SK-N-SH (cell line): ENCODE measurements at regions not wholly inside any gene's neighbourhood (a gene's known extent, or its start where the extent isn't known, plus 50 kb on each side); places are given as distances from the start of the nearest gene placed in this dataset.

ENCODE experiments used
- CTCF ChIA-PET: fragments of 300-600, 350-600 bp; formaldehyde crosslinking; extraction: SDS; loops from one replicate; lab custom pipeline; 2021; lab: Yijun Ruan, JAX
- POLR2A ChIA-PET: fragments of 350-600 bp; sonication (Branson Sonifier 250); formaldehyde crosslinking; extraction: SDS; loops from one replicate; lab custom pipeline; 2020; ENCODE audit warnings: antibody characterized with exemption, inconsistent platforms; lab: Yijun Ruan, JAX
- DNase-seq: peaks from one replicate; pipeline ENCODE4 v3.0.0; 2012
- H2AFZ ChIP-seq: fragments of 200-600 bp; sonication (generic); 2 replicates; pipeline ENCODE4 v1.8.1; 2016; ENCODE audit warnings: antibody characterized with exemption, mild to moderate bottlenecking, low read depth
- H3F3A ChIP-seq: fragments of 200-600 bp; sonication (generic); replicated peaks from 2 replicates; pipeline ENCODE3; 2016; ENCODE audit warnings: antibody characterized with exemption, mild to moderate bottlenecking; ENCODE audit not compliant: insufficient read depth
- H3K27ac ChIP-seq, 2 experiments: fragments of 200-500 bp in 1 of 2; fragments of 200-600 bp in 1 of 2; sonication (Bioruptor generic) in 1 of 2; sonication (generic), shearing (Covaris generic) in 1 of 2; 2 replicates each; pipeline versions ENCODE4 v1.5.1 to v1.6.1; 2014 to 2016; ENCODE audit warnings: low read depth in 2 of 2, inconsistent platforms in 1 of 2, low read length in 1 of 2, mild to moderate bottlenecking in 1 of 2, mixed read lengths in 1 of 2
- H3K27me3 ChIP-seq: fragments of 200-600 bp; sonication (generic), shearing (Covaris generic); 2 replicates; pipeline ENCODE4 v1.6.1; 2016; ENCODE audit warnings: mixed run types; ENCODE audit not compliant: insufficient read depth
- H3K36me3 ChIP-seq, 2 experiments: fragments of 200-500 bp in 1 of 2; fragments of 200-600 bp in 1 of 2; sonication (Bioruptor generic) in 1 of 2; sonication (generic) in 1 of 2; replicated peaks in 1 of 2; 2 replicates each; pipeline versions ENCODE3 to v1.5.1; 2014 to 2016; ENCODE audit warnings: low read length in 1 of 2, mild to moderate bottlenecking in 1 of 2; ENCODE audit not compliant: insufficient read depth in 2 of 2, control insufficient read depth in 1 of 2
- H3K4me1 ChIP-seq, 2 experiments: fragments of 200-500 bp in 1 of 2; fragments of 200-600 bp in 1 of 2; sonication (Bioruptor generic) in 1 of 2; sonication (generic), shearing (Covaris generic) in 1 of 2; 2 replicates each; pipeline versions ENCODE4 v1.5.1 to v1.6.1; 2014 to 2016; ENCODE audit warnings: low read depth in 1 of 2, low read length in 1 of 2, mixed run types in 1 of 2; ENCODE audit not compliant: insufficient read depth in 2 of 2, control insufficient read depth in 1 of 2
- H3K4me2 ChIP-seq: fragments of 200-600 bp; sonication (generic), shearing (Covaris generic); 2 replicates; pipeline ENCODE4 v1.6.1; 2017; ENCODE audit warnings: mixed run types
- H3K4me3 ChIP-seq, 2 experiments: fragments of 200-500 bp in 1 of 2; fragments of 200-600 bp in 1 of 2; sonication (Bioruptor generic) in 1 of 2; sonication (generic), shearing (Covaris generic) in 1 of 2; 2 replicates each; pipeline versions ENCODE4 v1.5.1 to v1.8.1; 2014 to 2016; ENCODE audit warnings: low read depth in 2 of 2, inconsistent platforms in 1 of 2, low read length in 1 of 2, mild to moderate bottlenecking in 1 of 2, mixed read lengths in 1 of 2, moderate library complexity in 1 of 2
- H3K79me2 ChIP-seq: fragments of 200-600 bp; sonication (generic); 2 replicates; pipeline ENCODE4 v1.8.1; 2017; ENCODE audit warnings: mild to moderate bottlenecking; ENCODE audit not compliant: insufficient read depth
- H3K9ac ChIP-seq: fragments of 200-600 bp; sonication (generic); 2 replicates; pipeline ENCODE4 v1.6.1; 2017; ENCODE audit warnings: mixed run types
- H3K9me2 ChIP-seq: fragments of 200-600 bp; sonication (generic); 2 replicates; pipeline ENCODE4 v1.6.1; 2017; ENCODE audit warnings: mixed run types
- H3K9me3 ChIP-seq: fragments of 200-600 bp; sonication (generic); 2 replicates; pipeline ENCODE4 v1.6.1; 2017; ENCODE audit warnings: mixed run types, mild to moderate bottlenecking, moderate library complexity
- H4K20me1 ChIP-seq: fragments of 200-600 bp; sonication (generic); 2 replicates; pipeline ENCODE4 v1.6.1; 2017; ENCODE audit warnings: mild to moderate bottlenecking, mixed run types; ENCODE audit not compliant: insufficient read depth
- CHD2 ChIP-seq: fragments of 150-350 bp; IDR thresholded peaks from 2 replicates; pipeline ENCODE4 v1.6.1; 2018; ENCODE audit warnings: low read length; ENCODE audit not compliant: partially characterized antibody
- FOSL2 ChIP-seq: IDR thresholded peaks from 2 replicates; pipeline ENCODE4 v1.4.0; 2012; ENCODE audit warnings: low read depth, mild to moderate bottlenecking, moderate library complexity, borderline replicate concordance
- GABPA ChIP-seq: IDR thresholded peaks from 2 replicates; pipeline ENCODE4 v1.4.0; 2012; ENCODE audit warnings: low read depth, mild to moderate bottlenecking
- GATA2 ChIP-seq: sonication (generic); formaldehyde crosslinking; IDR thresholded peaks from 2 replicates; pipeline ENCODE4 v1.5.0; 2020; ENCODE audit warnings: mild to moderate bottlenecking, missing genetic modification reagents
- JUND ChIP-seq: IDR thresholded peaks from 2 replicates; pipeline ENCODE4 v1.4.0; 2012
- NFIC ChIP-seq: IDR thresholded peaks from 2 replicates; pipeline ENCODE4 v1.4.0; 2012; ENCODE audit warnings: borderline replicate concordance
- POLR2AphosphoS5 ChIP-seq: IDR thresholded peaks from 2 replicates; pipeline ENCODE4 v1.6.1; 2012; ENCODE audit warnings: low read depth, low read length
- RAD21 ChIP-seq: IDR thresholded peaks from 2 replicates; pipeline ENCODE4 v1.6.1; 2012; ENCODE audit warnings: mild to moderate bottlenecking, low read length
- RCOR1 ChIP-seq: fragments of 150-350 bp; IDR thresholded peaks from 2 replicates; pipeline ENCODE4 v1.6.1; 2017; ENCODE audit warnings: antibody characterized with exemption, low read length
- RFX5 ChIP-seq: IDR thresholded peaks from 2 replicates; pipeline ENCODE4 v1.6.1; 2012; ENCODE audit warnings: mild to moderate bottlenecking, improper control_type of control experiment, low read length
- RXRA ChIP-seq: IDR thresholded peaks from 2 replicates; pipeline ENCODE4 v1.4.0; 2012; ENCODE audit warnings: low read depth, mild to moderate bottlenecking, borderline replicate concordance
- TAF1 ChIP-seq: IDR thresholded peaks from 2 replicates; pipeline ENCODE4 v1.6.1; 2012; ENCODE audit warnings: low read depth, mild to moderate bottlenecking, low read length, moderate library complexity, borderline replicate concordance
- TCF12 ChIP-seq: IDR thresholded peaks from 2 replicates; pipeline ENCODE4 v1.4.0; 2012
- TEAD4 ChIP-seq: IDR thresholded peaks from 2 replicates; pipeline ENCODE4 v1.4.0; 2012; ENCODE audit warnings: mild to moderate bottlenecking, borderline replicate concordance; ENCODE audit not compliant: insufficient read depth
- USF1 ChIP-seq: IDR thresholded peaks from 2 replicates; pipeline ENCODE4 v1.4.0; 2012; ENCODE audit warnings: low read depth, borderline replicate concordance
- USF2 ChIP-seq: fragments of 150-350 bp; IDR thresholded peaks from 2 replicates; pipeline ENCODE4 v1.6.1; 2017; ENCODE audit warnings: antibody characterized with exemption, low read length, low read depth, borderline replicate concordance
- WGBS: methylation state at CpG from one replicate; pipeline ENCODE4 v1.1.6; 2017; ENCODE audit warnings: low lambda C conversion rate; 5-methylcytosine and 5-hydroxymethylcytosine counted together
- TF ChIP-seq, protein P1 (sequence below): IDR thresholded peaks from 2 replicates; pipeline ENCODE4; 2012
- TF ChIP-seq, protein P2 (sequence below): fragments of 150-350 bp; IDR thresholded peaks from 2 replicates; pipeline ENCODE4 v1.6.1; 2016; ENCODE audit warnings: mild to moderate bottlenecking, low read depth, low read length

- no peak overlapping the region for H3K9ac ChIP-seq
- no peaks in the 10 kb centered on the region for H4K20me1 ChIP-seq
- H3K4me2 ChIP-seq, result no peak overlapping the region
- POLR2A ChIA-PET, result no interaction called here
- no peak overlapping the region for H3K4me3 ChIP-seq
- no peaks in the 10 kb centered on the region for H3K9me2 ChIP-seq
- CTCF ChIA-PET, result interaction anchor here (1.2 kb wide), 1 partner anchor 240 kb away, joined by 3 read pairs; no protein-coding TSS in a partner anchor
- no peak for DNase-seq
- no peaks in the 10 kb centered on the region for H3F3A ChIP-seq
- 61% methylated on average over 3 of the region's 3 CpGs for WGBS
- H2AFZ ChIP-seq, result no peak overlapping the region
- H3K27me3 ChIP-seq, result no peaks in the 10 kb centered on the region; the same call in 1 of the 2 replicates
- H3K27ac ChIP-seq, result no peak overlapping the region
- H3K36me3 ChIP-seq, result no peaks in the 10 kb centered on the region
- H3K79me2 ChIP-seq, result no peaks in the 10 kb centered on the region
- TF ChIP-seq, protein P1, sequence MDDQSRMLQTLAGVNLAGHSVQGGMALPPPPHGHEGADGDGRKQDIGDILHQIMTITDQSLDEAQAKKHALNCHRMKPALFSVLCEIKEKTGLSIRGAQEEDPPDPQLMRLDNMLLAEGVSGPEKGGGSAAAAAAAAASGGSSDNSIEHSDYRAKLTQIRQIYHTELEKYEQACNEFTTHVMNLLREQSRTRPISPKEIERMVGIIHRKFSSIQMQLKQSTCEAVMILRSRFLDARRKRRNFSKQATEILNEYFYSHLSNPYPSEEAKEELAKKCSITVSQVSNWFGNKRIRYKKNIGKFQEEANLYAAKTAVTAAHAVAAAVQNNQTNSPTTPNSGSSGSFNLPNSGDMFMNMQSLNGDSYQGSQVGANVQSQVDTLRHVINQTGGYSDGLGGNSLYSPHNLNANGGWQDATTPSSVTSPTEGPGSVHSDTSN, result no peak
- no peak for TF ChIP-seq RCOR1
- no peak for TF ChIP-seq TAF1
- no peak for TF ChIP-seq USF1
- TF ChIP-seq JUND, result no peak
- TF ChIP-seq NFIC, result no peak
- no peak for TF ChIP-seq FOSL2
- no peak for TF ChIP-seq GATA2 (CRISPR knock-in tag)
- TF ChIP-seq CHD2, result no peak
- no peak for TF ChIP-seq TEAD4
- TF ChIP-seq RAD21, result no peak
- TF ChIP-seq RXRA, result no peak
- no peak for TF ChIP-seq POLR2AphosphoS5
- no peak for TF ChIP-seq RFX5
- no peak for TF ChIP-seq TCF12
- TF ChIP-seq, protein P2, sequence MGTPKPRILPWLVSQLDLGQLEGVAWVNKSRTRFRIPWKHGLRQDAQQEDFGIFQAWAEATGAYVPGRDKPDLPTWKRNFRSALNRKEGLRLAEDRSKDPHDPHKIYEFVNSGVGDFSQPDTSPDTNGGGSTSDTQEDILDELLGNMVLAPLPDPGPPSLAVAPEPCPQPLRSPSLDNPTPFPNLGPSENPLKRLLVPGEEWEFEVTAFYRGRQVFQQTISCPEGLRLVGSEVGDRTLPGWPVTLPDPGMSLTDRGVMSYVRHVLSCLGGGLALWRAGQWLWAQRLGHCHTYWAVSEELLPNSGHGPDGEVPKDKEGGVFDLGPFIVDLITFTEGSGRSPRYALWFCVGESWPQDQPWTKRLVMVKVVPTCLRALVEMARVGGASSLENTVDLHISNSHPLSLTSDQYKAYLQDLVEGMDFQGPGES, result no peak
- TF ChIP-seq USF2, result no peak
- TF ChIP-seq GABPA, result no peak
- no peaks in the 10 kb centered on the region for H3K4me1 ChIP-seq
- no peaks in the 10 kb centered on the region for H3K9me3 ChIP-seq
These were observed 174.8 kb upstream of the SERP2 start for GRCh38 chr13:44198826-44199225.
